IPS-15b (cell line): ENCODE measurements at regions not wholly inside any gene's neighbourhood (a gene's known extent, or its start where the extent isn't known, plus 50 kb on each side); places are given as distances from the start of the nearest gene placed in this dataset.
"Not testable (repeated sequence)": the region's sequence is repeated elsewhere in the genome, so short reads cannot be mapped to it uniquely, and the experiment has no call there.

Experiments used
- H3K27me3 ChIP-seq: one replicate; pipeline ENCODE4 v1.6.1; 2013; ENCODE audit warnings: low read length; ENCODE audit not compliant: control insufficient read depth, insufficient read depth
- H3K36me3 ChIP-seq: one replicate; pipeline ENCODE4 v1.6.1; 2013; ENCODE audit warnings: low read length; ENCODE audit not compliant: control insufficient read depth, insufficient read depth
- H3K4me1 ChIP-seq: one replicate; pipeline ENCODE4 v1.6.1; 2013; ENCODE audit warnings: mild to moderate bottlenecking, low read length; ENCODE audit not compliant: control insufficient read depth, insufficient read depth
- H3K4me3 ChIP-seq: one replicate; pipeline ENCODE4 v1.5.1; 2013; ENCODE audit warnings: low read depth, low read length
- H3K9ac ChIP-seq: one replicate; pipeline ENCODE4 v1.6.1; 2013; ENCODE audit warnings: low read depth, mild to moderate bottlenecking, low read length
- H3K9me3 ChIP-seq: one replicate; pipeline ENCODE4 v1.6.1; 2013; ENCODE audit warnings: mild to moderate bottlenecking, low read length; ENCODE audit not compliant: control insufficient read depth, insufficient read depth

DNA sequence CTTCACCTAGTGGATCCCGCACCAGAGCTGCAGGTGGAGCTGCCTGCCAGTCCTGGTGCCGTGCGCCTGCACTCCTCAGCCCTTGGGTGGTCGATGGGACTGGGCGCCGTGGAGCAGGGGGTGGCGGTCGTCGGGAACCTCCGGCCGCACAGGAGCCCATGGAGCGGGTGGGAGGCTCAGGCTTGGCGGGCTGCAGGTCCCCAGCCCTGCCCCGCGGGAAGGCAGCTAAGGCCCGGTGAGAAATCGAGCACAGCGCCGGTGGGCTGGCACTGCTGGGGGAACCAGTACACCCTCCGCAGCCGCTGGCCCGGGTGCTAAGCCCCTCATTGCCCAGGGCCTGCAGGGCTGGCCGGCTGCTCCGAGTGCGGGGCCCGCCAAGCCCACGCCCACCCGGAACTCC lies 253.2 kb downstream of the MTERF1 start:
- H3K27me3 ChIP-seq, H3K9ac ChIP-seq, H3K9me3 ChIP-seq, H3K4me1 ChIP-seq, H3K36me3 ChIP-seq, H3K4me3 ChIP-seq: not testable (repeated sequence)

DNA sequence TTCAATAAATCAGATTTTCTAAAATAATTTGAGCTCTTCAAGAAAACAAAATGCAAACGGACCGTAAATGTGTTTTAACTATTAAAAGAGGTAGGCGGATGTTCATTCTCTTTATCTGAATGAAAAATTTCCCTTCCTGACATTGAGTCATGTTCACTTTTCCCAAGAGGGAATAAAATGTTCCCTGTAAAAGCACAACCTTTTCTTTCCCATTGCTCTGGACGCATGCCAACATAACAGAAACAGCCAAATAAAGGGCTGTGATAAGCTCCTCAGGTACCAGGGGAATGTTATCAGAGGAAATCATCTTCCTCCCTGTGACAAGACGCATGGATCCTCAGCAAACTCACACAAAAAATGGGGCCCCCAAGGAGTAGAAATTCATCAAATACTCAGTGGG lies 251.8 kb downstream of the MTERF1 start:
- Histone ChIP-seq H3K36me3 (no peaks in the 10 kb centered on the region), H3K27me3 (no peaks in the 10 kb centered on the region), H3K9ac (no peak overlapping the region), H3K4me1 (no peaks in the 10 kb centered on the region), H3K9me3 (no peaks in the 10 kb centered on the region), H3K4me3 (no peak overlapping the region)

DNA sequence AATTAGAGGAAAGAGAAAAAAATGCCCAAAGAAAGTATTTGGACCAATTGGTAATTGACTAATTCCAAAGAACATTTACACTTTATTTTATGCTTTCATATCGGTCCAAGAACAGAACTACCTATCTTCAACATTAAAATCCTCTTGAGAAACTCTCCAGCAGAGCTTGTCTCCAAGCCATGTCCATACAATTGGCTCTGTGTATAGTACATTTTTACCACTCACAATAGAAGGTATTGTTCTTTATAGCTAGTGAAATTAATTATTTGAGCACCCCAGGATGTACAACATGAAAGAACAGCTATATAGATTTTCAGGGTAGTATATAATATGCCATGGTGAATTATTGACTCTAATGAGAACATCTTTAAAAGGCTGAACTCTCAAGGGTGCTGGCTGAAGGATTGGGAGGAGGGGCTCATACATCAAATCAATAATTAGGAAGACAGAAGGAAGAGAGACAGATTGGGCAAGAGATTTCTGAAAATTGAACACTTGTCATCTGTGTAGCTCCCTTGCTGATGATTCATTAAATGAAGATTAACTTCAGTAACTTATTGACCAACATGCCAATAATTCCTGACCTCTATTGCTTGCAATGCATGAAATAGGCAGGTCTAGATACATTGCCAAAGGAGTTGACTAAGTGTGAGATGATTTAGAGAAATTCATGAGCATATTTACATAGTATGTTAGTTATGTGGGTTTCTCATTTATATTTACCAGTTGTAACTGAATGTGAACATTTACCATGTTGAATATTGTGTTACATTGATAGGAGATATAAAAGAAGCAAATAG lies 249.7 kb downstream of the MTERF1 start:
- no peak overlapping the region for H3K4me3 ChIP-seq
- H3K9ac ChIP-seq = no peak overlapping the region
- H3K4me1 ChIP-seq = no peaks in the 10 kb centered on the region
- H3K9me3 ChIP-seq = no peaks in the 10 kb centered on the region
- H3K36me3 ChIP-seq = no peaks in the 10 kb centered on the region
- H3K27me3 ChIP-seq = no peaks in the 10 kb centered on the region

DNA sequence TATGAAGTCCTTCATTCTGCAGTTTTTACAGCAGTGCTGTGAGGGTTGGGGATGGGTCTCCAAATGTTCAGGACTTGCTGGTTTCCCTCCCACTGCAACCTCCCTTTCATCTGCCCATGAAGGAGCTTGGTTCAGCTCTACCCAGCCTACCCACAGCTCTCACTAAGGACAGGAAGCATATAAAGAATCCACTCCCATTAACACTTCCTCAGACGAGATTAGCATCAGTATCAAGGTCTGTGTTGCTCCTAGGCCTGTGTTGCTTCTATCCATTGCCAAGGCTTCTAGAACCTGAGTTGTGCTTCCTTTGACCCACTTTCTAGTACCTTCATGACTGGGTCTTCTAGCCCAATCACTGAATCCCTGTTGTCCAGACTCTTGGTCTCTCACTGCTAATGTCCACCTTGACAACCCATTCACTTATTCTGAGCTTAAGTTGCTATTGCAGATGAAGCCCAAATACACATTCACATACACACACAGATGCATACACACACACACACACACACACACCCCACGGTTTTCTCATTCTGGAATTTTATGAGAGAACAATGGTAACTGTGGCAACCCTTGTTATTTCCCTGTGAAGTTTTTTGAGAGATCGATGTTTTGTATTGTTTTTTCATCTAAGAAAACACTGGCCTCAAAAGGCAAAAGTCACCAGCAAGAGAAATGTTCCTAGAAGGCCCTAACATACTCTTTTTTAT lies 248.1 kb downstream of the MTERF1 start:
- no peaks in the 10 kb centered on the region for H3K27me3 ChIP-seq
- H3K4me1 ChIP-seq = no peaks in the 10 kb centered on the region
- H3K9me3 ChIP-seq = no peaks in the 10 kb centered on the region
- no peak overlapping the region for H3K4me3 ChIP-seq
- no peaks in the 10 kb centered on the region for H3K36me3 ChIP-seq
- no peak overlapping the region for H3K9ac ChIP-seq

DNA sequence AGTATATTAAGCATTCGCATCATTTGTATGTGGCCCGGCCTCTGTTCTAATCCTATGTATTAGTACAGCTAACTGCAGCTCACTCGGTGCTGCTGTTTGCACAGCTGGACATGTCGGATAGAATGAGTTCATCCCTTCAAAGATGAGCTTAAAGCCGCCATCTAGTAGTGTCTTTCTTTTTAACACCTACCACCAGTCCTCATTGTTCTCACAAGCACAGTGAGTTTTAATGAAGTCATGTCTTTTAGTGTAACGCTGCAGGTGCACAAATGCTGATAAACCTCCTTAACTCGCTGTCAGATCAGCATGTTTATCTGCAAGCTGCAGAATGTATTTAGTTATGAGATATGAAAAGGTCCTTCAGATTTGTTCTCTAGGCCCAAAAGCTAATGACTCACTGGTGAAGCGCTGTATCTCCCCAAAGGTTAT lies 247.5 kb downstream of the MTERF1 start:
- no peaks in the 10 kb centered on the region for H3K27me3 ChIP-seq
- no peaks in the 10 kb centered on the region for H3K4me1 ChIP-seq
- H3K9ac ChIP-seq = no peak overlapping the region
- no peaks in the 10 kb centered on the region for H3K36me3 ChIP-seq
- no peaks in the 10 kb centered on the region for H3K9me3 ChIP-seq
- no peak overlapping the region for H3K4me3 ChIP-seq

DNA sequence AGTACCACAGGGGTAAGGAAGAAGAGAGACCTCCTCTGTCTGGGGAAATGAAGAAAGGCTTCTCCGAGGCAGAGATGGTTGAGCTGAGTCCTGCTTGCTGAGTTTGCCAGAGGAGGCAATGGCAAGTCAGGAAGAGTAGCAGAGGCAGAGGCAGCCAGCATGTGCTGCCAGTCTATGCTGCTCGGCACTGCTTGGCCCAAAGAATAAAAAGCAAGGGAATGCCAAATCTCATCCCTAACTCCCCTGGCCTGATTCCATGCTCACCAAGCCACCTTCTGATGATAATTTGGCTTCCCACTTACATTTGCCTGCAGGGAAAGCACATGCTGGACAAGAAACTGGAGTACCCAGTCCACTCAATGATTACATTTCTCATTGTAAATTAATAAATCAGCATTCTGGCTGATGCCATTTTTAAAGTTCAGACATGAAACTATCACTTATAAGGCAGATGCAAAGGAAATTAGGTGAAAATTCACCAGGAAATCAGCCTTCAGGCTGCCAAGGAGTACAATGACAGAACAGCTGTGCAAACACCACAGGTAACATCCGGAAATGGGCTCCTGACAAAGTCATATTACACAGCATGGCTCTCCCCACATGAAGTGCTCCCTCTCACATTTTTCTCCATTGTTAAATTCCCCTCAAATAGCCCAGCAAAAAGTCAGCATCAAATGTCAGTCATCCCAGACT lies 245.9 kb downstream of the MTERF1 start:
- no peak overlapping the region for H3K9ac ChIP-seq
- no peaks in the 10 kb centered on the region for H3K9me3 ChIP-seq
- H3K4me3 ChIP-seq = no peak overlapping the region
- no peaks in the 10 kb centered on the region for H3K4me1 ChIP-seq
- H3K27me3 ChIP-seq = no peaks in the 10 kb centered on the region
- no peaks in the 10 kb centered on the region for H3K36me3 ChIP-seq

DNA sequence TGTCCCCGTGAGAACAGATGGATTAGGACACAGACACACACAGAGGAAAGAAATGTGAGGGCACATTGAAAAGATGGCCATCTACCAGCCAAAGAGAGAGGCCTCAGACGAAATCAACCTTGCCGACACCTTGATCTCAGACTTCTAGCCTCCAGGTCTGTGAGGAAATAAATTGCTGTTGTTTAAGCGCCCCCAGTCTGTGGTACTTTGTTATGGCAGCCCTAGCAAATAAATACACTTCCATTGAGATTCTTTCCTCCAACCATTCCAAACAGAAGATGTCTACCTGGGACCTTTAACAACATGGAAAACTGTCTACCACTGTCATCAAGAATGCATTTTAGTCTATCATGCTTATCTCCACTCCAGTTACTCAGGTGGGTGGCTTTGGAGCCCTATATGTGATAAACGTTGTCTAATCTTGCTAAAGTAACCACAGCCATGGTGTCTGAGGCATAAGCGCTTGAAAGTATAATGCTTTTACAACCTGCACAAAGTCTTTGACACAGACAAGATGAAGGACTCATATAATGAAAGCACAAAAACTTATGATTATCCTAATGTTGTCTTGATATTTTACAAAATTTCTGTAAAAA lies 244.3 kb downstream of the MTERF1 start:
- no peak overlapping the region for H3K4me3 ChIP-seq
- no peaks in the 10 kb centered on the region for H3K36me3 ChIP-seq
- no peaks in the 10 kb centered on the region for H3K9me3 ChIP-seq
- no peaks in the 10 kb centered on the region for H3K4me1 ChIP-seq
- H3K27me3 ChIP-seq = no peaks in the 10 kb centered on the region
- H3K9ac ChIP-seq = no peak overlapping the region

DNA sequence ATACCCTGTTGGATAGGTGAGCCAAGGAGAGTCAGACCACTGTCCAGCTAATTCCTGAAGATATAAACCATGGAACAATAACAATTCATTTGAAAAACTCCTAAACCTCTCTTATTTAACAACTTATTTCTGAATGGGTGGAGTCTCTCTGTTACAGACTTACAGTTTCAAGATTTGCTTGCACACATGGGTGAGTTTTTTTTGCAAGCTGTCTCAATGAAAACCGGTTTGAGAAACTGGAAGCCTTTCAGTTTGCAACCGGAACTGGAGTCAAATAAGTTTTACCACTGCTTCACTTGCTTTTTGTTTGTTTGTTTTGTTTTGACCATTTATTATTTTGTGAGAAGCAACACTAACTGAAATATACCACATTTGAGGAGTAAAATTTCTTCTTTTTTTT lies 243.8 kb downstream of the MTERF1 start:
- Histone ChIP-seq H3K4me3 (no peak overlapping the region), H3K9ac (no peak overlapping the region), H3K27me3 (no peaks in the 10 kb centered on the region), H3K4me1 (no peaks in the 10 kb centered on the region), H3K36me3 (no peaks in the 10 kb centered on the region), H3K9me3 (no peaks in the 10 kb centered on the region)

DNA sequence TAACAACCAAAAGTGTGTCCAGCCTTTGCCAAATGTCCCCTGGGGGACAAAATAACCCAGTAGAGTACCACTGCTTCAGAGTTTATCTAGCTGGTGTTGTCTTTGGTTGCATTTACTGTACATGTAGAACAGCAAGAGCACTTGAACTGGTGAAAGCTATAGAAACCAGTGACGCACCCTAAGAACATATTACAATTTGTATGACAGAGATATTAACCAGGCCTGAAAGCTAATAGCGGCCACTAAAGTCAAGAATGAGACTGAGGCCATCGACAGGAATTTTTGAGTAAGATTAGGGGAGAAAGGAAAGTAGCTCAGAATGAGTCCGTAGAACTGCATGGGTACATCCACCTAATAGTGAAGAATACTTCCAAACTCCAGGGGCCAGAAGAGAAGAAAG lies 236.2 kb downstream of the MTERF1 start:
- no peaks in the 10 kb centered on the region for H3K4me1 ChIP-seq
- H3K4me3 ChIP-seq = no peak overlapping the region
- no peaks in the 10 kb centered on the region for H3K9me3 ChIP-seq
- H3K9ac ChIP-seq = no peak overlapping the region
- no peaks in the 10 kb centered on the region for H3K36me3 ChIP-seq
- H3K27me3 ChIP-seq = no peaks in the 10 kb centered on the region

DNA sequence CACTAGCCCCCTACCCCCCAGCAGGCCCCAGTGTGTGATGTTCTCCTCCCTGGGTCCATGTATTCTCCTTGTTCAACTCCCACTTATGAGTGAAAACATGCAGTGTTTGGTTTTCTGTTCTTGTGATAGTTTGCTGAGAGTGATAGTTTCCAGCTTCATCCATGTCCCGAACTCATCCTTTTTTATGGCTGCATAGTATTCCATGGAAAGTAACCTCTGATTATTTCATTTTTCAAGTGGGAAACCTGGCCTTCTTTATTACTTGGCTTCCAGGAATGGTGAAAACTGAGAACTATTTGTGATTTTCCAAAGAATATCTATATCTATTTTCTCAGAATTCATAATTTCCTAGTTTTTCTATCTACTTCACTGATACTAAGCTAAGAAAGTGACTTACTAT lies 235.0 kb downstream of the MTERF1 start:
- Histone ChIP-seq H3K36me3 (no peaks in the 10 kb centered on the region), H3K4me3 (no peak overlapping the region), H3K9ac (no peak overlapping the region), H3K9me3 (no peaks in the 10 kb centered on the region), H3K4me1 (no peaks in the 10 kb centered on the region), H3K27me3 (no peaks in the 10 kb centered on the region)

DNA sequence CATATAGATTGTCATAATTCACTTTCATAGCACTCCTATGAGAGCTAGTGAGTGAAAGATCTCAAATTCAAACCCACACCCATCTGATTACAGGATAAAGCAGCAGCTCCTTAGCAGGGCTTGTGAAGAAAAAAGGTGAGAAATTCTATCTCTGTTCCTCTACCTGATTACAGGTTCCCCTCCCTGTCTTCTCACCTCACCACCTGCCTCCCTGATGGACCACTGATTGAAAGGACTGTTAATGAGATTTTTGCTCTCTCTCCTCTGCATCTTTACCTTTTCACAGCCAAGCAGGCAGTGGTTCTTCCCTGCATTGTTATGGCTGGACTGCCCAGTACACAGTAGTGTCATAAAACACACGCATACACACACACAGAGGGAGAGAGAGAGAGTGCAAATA lies 228.5 kb downstream of the MTERF1 start:
- H3K9me3 ChIP-seq = no peaks in the 10 kb centered on the region
- no peak overlapping the region for H3K9ac ChIP-seq
- H3K36me3 ChIP-seq = no peaks in the 10 kb centered on the region
- no peak overlapping the region for H3K4me3 ChIP-seq
- H3K27me3 ChIP-seq = no peaks in the 10 kb centered on the region
- H3K4me1 ChIP-seq = no peaks in the 10 kb centered on the region
